Glutamatergic neuron (in vitro differentiated cells): ENCODE measurements at regions not wholly inside any gene's neighbourhood (a gene's known extent, or its start where the extent isn't known, plus 50 kb on each side); places are given as distances from the start of the nearest gene placed in this dataset.

ENCODE experiments used
- DNase-seq: peaks from one replicate; pipeline ENCODE4 v3.0.0; 2022
- H3K27ac Mint-ChIP-seq: one replicate; pipeline ENCODE4 v1.8.0; 2020; ENCODE audit warnings: mild to moderate bottlenecking, mixed read lengths, inconsistent platforms; ENCODE audit not compliant: unreplicated experiment
- H3K27me3 Mint-ChIP-seq: one replicate; pipeline ENCODE4 v1.8.0; 2020; ENCODE audit warnings: mild to moderate bottlenecking, moderate library complexity, mixed read lengths, inconsistent platforms; ENCODE audit not compliant: unreplicated experiment
- H3K36me3 Mint-ChIP-seq: one replicate; pipeline ENCODE4 v1.8.0; 2020; ENCODE audit warnings: mild to moderate bottlenecking, mixed read lengths, inconsistent platforms; ENCODE audit not compliant: unreplicated experiment
- H3K4me1 Mint-ChIP-seq: one replicate; pipeline ENCODE4 v1.8.0; 2020; ENCODE audit warnings: mild to moderate bottlenecking, low read depth, mixed read lengths, inconsistent platforms; ENCODE audit not compliant: unreplicated experiment
- H3K4me3 Mint-ChIP-seq: one replicate; pipeline ENCODE4 v1.8.0; 2020; ENCODE audit warnings: mild to moderate bottlenecking, mixed read lengths, inconsistent platforms; ENCODE audit not compliant: unreplicated experiment
- H3K9me3 Mint-ChIP-seq: one replicate; pipeline ENCODE4 v1.8.0; 2020; ENCODE audit warnings: mild to moderate bottlenecking, moderate library complexity, mixed read lengths, inconsistent platforms; ENCODE audit not compliant: unreplicated experiment
- CTCF ChIP-seq: fragments of 200-600 bp; sonication (generic); IDR thresholded peaks from one replicate; pipeline ENCODE4 v1.5.0; 2021; ENCODE audit not compliant: partially characterized antibody, unreplicated experiment

GRCh38 chr9:102035929-102036328, 297.5 kb upstream of the GRIN3A start:
- Mint-ChIP-seq H3K36me3 (no peaks in the 10 kb centered on the region), H3K9me3 (no peaks in the 10 kb centered on the region), H3K4me3 (no peak overlapping the region), H3K4me1 (no peaks in the 10 kb centered on the region), H3K27me3 (no peaks in the 10 kb centered on the region), H3K27ac (no peak overlapping the region)
- TF ChIP-seq CTCF: no peak
- DNase-seq: no peak

- Mint-ChIP-seq H3K27me3 (no peaks in the 10 kb centered on the region), H3K4me3 (no peak overlapping the region), H3K4me1 (no peaks in the 10 kb centered on the region), H3K36me3 (no peaks in the 10 kb centered on the region), H3K27ac (no peak overlapping the region), H3K9me3 (no peaks in the 10 kb centered on the region)
- no peak for DNase-seq
- TF ChIP-seq CTCF: no peak
Measured at GRCh38 chr9:102032614-102033013, 294.2 kb upstream of the GRIN3A start.

- no peaks in the 10 kb centered on the region for H3K9me3 Mint-ChIP-seq
- no peak overlapping the region for H3K4me3 Mint-ChIP-seq
- peaks cover 5% of the 10 kb centered on the region for H3K4me1 Mint-ChIP-seq
- H3K36me3 Mint-ChIP-seq: no peaks in the 10 kb centered on the region
- no peak for TF ChIP-seq CTCF
- DNase-seq: no peak
- H3K27ac Mint-ChIP-seq: no peak overlapping the region
- no peaks in the 10 kb centered on the region for H3K27me3 Mint-ChIP-seq
Measured at GRCh38 chr9:102000956-102001355, 262.5 kb upstream of the GRIN3A start.

- no peak for DNase-seq
- Mint-ChIP-seq H3K27ac (no peak overlapping the region), H3K4me3 (no peak overlapping the region), H3K4me1 (peaks cover 5% of the 10 kb centered on the region), H3K36me3 (no peaks in the 10 kb centered on the region), H3K9me3 (no peaks in the 10 kb centered on the region), H3K27me3 (no peaks in the 10 kb centered on the region)
- TF ChIP-seq CTCF: no peak
Measured at GRCh38 chr9:101999441-101999840, 261.0 kb upstream of the GRIN3A start.

GRCh38 chr9:101995231-101995630, 256.8 kb upstream of the GRIN3A start:
- Mint-ChIP-seq H3K27ac (no peak overlapping the region), H3K9me3 (no peaks in the 10 kb centered on the region), H3K36me3 (no peaks in the 10 kb centered on the region), H3K4me3 (no peak overlapping the region), H3K4me1 (peaks cover 1% of the 10 kb centered on the region), H3K27me3 (no peaks in the 10 kb centered on the region)
- no peak for DNase-seq
- no peak for TF ChIP-seq CTCF
